Stimulated activated naive CD8-positive, alpha-beta T cell treated with anti-CD3 and anti-CD28 coated beads, Interleukin-15, amount 100 ng/mL, for 72 hours (primary cell): ENCODE measurements at regions not wholly inside any gene's neighbourhood (a gene's known extent, or its start where the extent isn't known, plus 50 kb on each side); places are given as distances from the start of the nearest gene placed in this dataset.
A peak's percentile ranks its signal among the peaks of the same experiment; 100 is the strongest.

Experiments used
- ATAC-seq: fragments of 150-1000 bp; cut with Tn5 transposase; 2 replicates; pipeline ENCODE4 v1.10.0; 2021; ENCODE audit warnings: mild to moderate bottlenecking, moderate library complexity
- DNase-seq, 2 donors: peaks; one replicate each; pipeline ENCODE4 v3.0.0; 2021 to 2022
- H3K27ac Mint-ChIP-seq, 2 donors: one replicate each; pipeline ENCODE4 v1.8.0; 2022; ENCODE audit warnings: mild to moderate bottlenecking in 2 of 2, mixed read lengths in 2 of 2, moderate library complexity in 2 of 2
- H3K27me3 Mint-ChIP-seq: one replicate; pipeline ENCODE4 v1.8.0; 2022; ENCODE audit warnings: mixed read lengths
- H3K4me1 Mint-ChIP-seq: one replicate; pipeline ENCODE4 v1.8.0; 2022; ENCODE audit warnings: mild to moderate bottlenecking, mixed read lengths
- H3K4me3 Mint-ChIP-seq, 2 donors: one replicate each; pipeline ENCODE4 v1.8.0; 2022; ENCODE audit warnings: mild to moderate bottlenecking in 2 of 2, mixed read lengths in 2 of 2, moderate library complexity in 1 of 2
- H3K9me3 Mint-ChIP-seq, 2 donors: one replicate each; pipeline ENCODE4 v1.8.0; 2022; ENCODE audit warnings: mixed read lengths in 2 of 2

DNA sequence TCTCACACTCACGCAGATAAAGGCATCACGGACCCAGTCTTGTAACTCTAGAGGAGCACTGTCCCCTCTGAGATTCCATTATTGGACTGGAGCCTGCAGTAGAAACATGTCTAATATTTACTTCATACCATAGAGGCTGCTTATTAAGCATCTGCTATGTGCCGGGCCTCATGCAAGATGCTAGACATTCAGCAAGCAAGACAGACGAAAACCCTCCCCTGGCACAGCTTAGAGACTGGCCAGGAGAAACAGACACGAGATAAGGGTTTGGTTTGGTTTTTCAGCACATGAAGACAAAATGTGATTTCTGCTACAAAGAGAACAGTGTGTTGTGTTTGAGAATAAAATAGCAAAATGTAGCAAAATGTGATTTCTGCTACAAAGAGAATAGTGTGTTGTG is 719.2 kb downstream of the MED13L start:
- Mint-ChIP-seq H3K27me3 (peaks cover under 1% of the 10 kb centered on the region), H3K4me3 (no peak overlapping the region)
- no peak for DNase-seq

DNA sequence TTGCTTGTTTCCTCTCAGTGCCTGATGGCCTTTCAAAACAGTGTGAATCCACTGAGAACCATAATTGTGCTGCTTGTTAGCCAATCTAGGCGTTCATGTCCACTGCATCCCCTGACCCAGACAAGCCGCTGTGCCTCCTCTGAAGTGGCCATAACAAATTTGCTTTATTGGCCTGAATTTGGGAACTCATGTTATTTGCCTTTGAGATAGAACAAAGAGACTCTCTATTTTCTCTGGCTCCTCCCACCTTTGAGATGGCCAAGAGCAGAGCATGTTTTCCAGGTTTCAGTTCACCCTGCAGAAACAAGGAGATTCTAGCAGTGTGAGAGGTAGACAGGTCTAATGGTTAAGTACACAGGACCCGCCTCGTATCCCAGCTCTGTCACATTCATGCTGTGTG is 723.9 kb downstream of the MED13L start:
- Mint-ChIP-seq H3K27ac (no peak overlapping the region), H3K27me3 (peaks cover 7% of the 10 kb centered on the region), H3K4me1 (no peaks in the 10 kb centered on the region), H3K9me3 (peaks cover 0 to 12% of the 10 kb centered on the region in 2 donors), H3K4me3 (no peak overlapping the region)
- DNase-seq, result no peak
- ATAC-seq, result no peak

More for the DNA sequence above, 719.2 kb downstream of the MED13L start:
- no peak for ATAC-seq
- Mint-ChIP-seq H3K4me1 (no peaks in the 10 kb centered on the region), H3K9me3 (peaks cover 0 to 10% of the 10 kb centered on the region in 2 donors), H3K27ac (no peak overlapping the region)

DNA sequence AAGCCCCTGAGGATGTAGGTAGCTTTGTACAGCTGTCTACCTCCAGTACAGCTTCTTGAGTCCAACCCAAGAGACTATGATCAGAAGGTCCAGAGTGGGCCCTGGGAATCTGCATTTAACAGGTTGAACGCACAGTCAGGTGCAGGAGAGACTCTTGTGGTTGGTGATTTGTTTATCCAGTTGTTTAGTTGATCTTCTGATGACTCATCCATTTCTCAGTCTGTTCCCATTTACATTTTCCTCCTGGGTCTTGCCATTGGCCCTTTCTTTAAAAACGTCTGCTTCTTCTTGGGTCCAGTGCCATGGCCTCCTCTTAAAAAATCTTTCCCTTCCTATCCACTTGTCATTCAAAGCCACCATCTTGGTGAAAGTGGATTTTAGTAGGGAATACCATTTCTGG is 734.2 kb downstream of the MED13L start:
- no peak overlapping the region for H3K4me3 Mint-ChIP-seq
- DNase-seq (no peak), ATAC-seq (no peak)
- peak overlapping the region in 1 of 2 donors; percentile 65 for H3K27ac Mint-ChIP-seq
- peaks cover 12 to 35% of the 10 kb centered on the region in 2 donors for H3K9me3 Mint-ChIP-seq
- H3K27me3 Mint-ChIP-seq, result no peaks in the 10 kb centered on the region
- H3K4me1 Mint-ChIP-seq, result no peaks in the 10 kb centered on the region

DNA sequence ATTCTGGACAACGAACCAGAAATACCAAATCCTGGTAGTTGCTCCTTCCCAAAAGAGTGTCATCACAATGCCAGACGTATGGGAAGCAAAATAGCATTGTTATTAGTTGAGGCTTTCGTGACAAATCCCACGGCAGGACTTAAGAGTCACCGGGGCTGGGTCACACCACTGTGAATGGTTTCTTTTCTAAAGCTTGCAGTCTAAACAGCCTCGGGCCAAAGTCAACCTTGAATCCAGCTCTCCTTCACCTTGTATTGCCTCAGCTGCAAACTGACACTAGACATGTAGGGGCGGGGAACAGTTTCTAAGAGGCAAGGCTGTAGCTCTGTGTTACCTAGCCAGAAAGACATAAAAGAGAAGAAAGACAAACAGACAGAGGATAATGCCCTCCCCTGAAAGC is 734.8 kb downstream of the MED13L start:
- ATAC-seq (no peak), DNase-seq (no peak)
- no peak overlapping the region for H3K4me3 Mint-ChIP-seq
- peaks cover 12 to 35% of the 10 kb centered on the region in 2 donors for H3K9me3 Mint-ChIP-seq
- H3K4me1 Mint-ChIP-seq, result no peaks in the 10 kb centered on the region
- H3K27ac Mint-ChIP-seq, result no peak overlapping the region
- H3K27me3 Mint-ChIP-seq, result no peaks in the 10 kb centered on the region

- H3K27ac Mint-ChIP-seq, result no peak overlapping the region
- no peak for DNase-seq
- ATAC-seq, result no peak
- H3K4me1 Mint-ChIP-seq, result no peaks in the 10 kb centered on the region
- peaks cover 12 to 29% of the 10 kb centered on the region in 2 donors for H3K9me3 Mint-ChIP-seq
- no peaks in the 10 kb centered on the region for H3K27me3 Mint-ChIP-seq
- H3K4me3 Mint-ChIP-seq, result no peak overlapping the region
Measured at GRCh38 chr12:115541891-115542421, 735.5 kb downstream of the MED13L start.

DNA sequence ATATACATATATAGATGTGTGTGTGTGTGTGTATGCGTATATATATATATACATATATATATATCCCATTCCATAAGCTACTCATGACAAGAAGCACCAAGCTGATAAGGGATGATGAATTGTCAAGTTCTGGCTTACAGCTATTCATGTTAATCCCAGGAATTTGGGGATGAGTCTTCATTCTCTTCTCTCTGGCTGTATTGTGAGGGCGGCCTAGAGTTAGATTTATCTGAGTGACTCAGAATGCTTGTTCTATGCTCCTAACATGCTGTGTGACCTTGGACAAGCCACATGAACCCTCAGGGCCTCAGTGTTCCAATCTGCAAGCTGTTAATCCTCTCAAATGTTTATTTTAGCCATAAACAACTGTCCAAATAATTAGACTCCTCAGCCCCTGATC is 749.0 kb downstream of the MED13L start:
- no peak for DNase-seq
- no peak overlapping the region for H3K4me3 Mint-ChIP-seq

GRCh38 chr12:115521771-115522409 is 755.6 kb downstream of the MED13L start:
- Mint-ChIP-seq H3K27me3 (no peaks in the 10 kb centered on the region), H3K4me1 (no peaks in the 10 kb centered on the region), H3K9me3 (peaks cover 0 to 15% of the 10 kb centered on the region in 2 donors), H3K4me3 (no peak overlapping the region), H3K27ac (no peak overlapping the region)
- no peak for DNase-seq
- ATAC-seq, result no peak

More for the DNA sequence above, 749.0 kb downstream of the MED13L start:
- ATAC-seq, result no peak
- H3K27ac Mint-ChIP-seq, result no peak overlapping the region
- peaks cover 0 to 6% of the 10 kb centered on the region in 2 donors for H3K9me3 Mint-ChIP-seq
- H3K27me3 Mint-ChIP-seq, result no peaks in the 10 kb centered on the region
- no peaks in the 10 kb centered on the region for H3K4me1 Mint-ChIP-seq

GRCh38 chr12:115519887-115520286 is 757.6 kb downstream of the MED13L start:
- H3K4me3 Mint-ChIP-seq, result no peak overlapping the region
- DNase-seq, result no peak
- H3K27ac Mint-ChIP-seq, result no peak overlapping the region
- H3K4me1 Mint-ChIP-seq, result no peaks in the 10 kb centered on the region
- peaks cover 5 to 21% of the 10 kb centered on the region in 2 donors for H3K9me3 Mint-ChIP-seq
- H3K27me3 Mint-ChIP-seq, result no peaks in the 10 kb centered on the region
- no peak for ATAC-seq

DNA sequence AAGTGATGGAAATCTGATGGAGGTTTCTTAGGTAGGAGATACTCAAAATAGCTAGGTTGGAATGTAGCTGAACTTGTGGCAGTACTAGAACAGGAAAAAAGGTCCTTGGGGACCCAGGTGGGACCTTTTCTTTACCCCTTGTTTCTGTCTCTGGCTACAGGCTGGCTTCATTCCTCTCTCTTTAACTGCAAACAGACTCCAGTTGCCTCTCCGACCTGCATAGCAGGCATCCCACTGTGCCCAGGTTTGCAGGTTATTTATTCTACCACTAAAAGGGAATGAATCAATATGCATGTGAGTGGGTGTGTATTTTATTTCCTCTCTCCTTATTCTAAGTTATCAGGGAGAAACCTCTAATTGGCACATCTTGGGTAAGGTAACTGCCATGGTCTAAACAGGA is 758.1 kb downstream of the MED13L start:
- no peak for DNase-seq
- peaks cover 10 to 26% of the 10 kb centered on the region in 2 donors for H3K9me3 Mint-ChIP-seq
- no peak overlapping the region for H3K4me3 Mint-ChIP-seq
- H3K4me1 Mint-ChIP-seq, result no peaks in the 10 kb centered on the region
- no peaks in the 10 kb centered on the region for H3K27me3 Mint-ChIP-seq
- ATAC-seq, result no peak
- no peak overlapping the region for H3K27ac Mint-ChIP-seq

GRCh38 chr12:115517913-115518312 is 759.6 kb downstream of the MED13L start:
- Mint-ChIP-seq H3K4me1 (no peaks in the 10 kb centered on the region), H3K9me3 (peaks cover 24 to 40% of the 10 kb centered on the region in 2 donors), H3K4me3 (no peak overlapping the region)

GRCh38 chr12:115511986-115512711 is 765.3 kb downstream of the MED13L start:
- DNase-seq (no peak), ATAC-seq (no peak)
- peaks cover 27 to 48% of the 10 kb centered on the region in 2 donors for H3K9me3 Mint-ChIP-seq
- no peaks in the 10 kb centered on the region for H3K27me3 Mint-ChIP-seq
- no peaks in the 10 kb centered on the region for H3K4me1 Mint-ChIP-seq
- no peak overlapping the region for H3K27ac Mint-ChIP-seq
- H3K4me3 Mint-ChIP-seq, result no peak overlapping the region

More at GRCh38 chr12:115517913-115518312, 759.6 kb downstream of the MED13L start:
- ATAC-seq (no peak), DNase-seq (no peak)
- Mint-ChIP-seq H3K27me3 (no peaks in the 10 kb centered on the region), H3K27ac (no peak overlapping the region)

DNA sequence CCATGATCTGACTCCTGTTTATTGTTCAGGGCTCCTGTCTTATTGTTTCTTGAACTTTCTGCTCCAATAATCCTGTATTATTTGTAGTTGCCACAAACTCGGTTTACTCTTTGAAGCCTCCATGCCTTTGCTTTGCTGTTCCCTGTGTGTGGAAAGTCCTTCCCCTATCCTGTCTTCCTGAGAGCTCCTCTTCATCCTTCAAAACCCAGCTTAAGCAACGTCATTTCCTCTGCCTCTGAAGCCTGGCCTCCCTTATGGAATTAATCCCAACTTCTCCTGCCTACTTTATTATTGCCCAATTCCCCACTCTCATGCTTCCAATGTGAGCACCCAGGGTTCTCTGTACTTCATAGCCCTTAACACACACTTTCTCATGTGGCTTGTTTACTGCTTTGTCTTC is 766.2 kb downstream of the MED13L start:
- Mint-ChIP-seq H3K27ac (no peak overlapping the region), H3K9me3 (peaks cover 27 to 48% of the 10 kb centered on the region in 2 donors)
- ATAC-seq, result no peak

GRCh38 chr12:115508990-115509389 is 768.5 kb downstream of the MED13L start:
- ATAC-seq (no peak), DNase-seq (no peak)
- no peak overlapping the region for H3K4me3 Mint-ChIP-seq
- no peaks in the 10 kb centered on the region for H3K27me3 Mint-ChIP-seq
- peaks cover 19 to 35% of the 10 kb centered on the region in 2 donors for H3K9me3 Mint-ChIP-seq
- peaks cover 8% of the 10 kb centered on the region for H3K4me1 Mint-ChIP-seq
- no peak overlapping the region for H3K27ac Mint-ChIP-seq

More for the DNA sequence above, 766.2 kb downstream of the MED13L start:
- Mint-ChIP-seq H3K27me3 (no peaks in the 10 kb centered on the region), H3K4me1 (no peaks in the 10 kb centered on the region), H3K4me3 (no peak overlapping the region)
- no peak for DNase-seq

- Mint-ChIP-seq H3K27ac (no peak overlapping the region), H3K4me3 (no peak overlapping the region), H3K27me3 (no peaks in the 10 kb centered on the region), H3K9me3 (peaks cover 12 to 26% of the 10 kb centered on the region in 2 donors), H3K4me1 (peaks cover 10% of the 10 kb centered on the region)
- DNase-seq (no peak), ATAC-seq (no peak)
Measured at GRCh38 chr12:115507951-115508722, 769.4 kb downstream of the MED13L start.

GRCh38 chr12:115507560-115507889 is 770.0 kb downstream of the MED13L start:
- no peak overlapping the region for H3K4me3 Mint-ChIP-seq
- no peak for ATAC-seq
- no peaks in the 10 kb centered on the region for H3K27me3 Mint-ChIP-seq
- H3K4me1 Mint-ChIP-seq, result peaks cover 10% of the 10 kb centered on the region
- peaks cover 12 to 26% of the 10 kb centered on the region in 2 donors for H3K9me3 Mint-ChIP-seq
- no peak for DNase-seq
- H3K27ac Mint-ChIP-seq, result no peak overlapping the region
